ENCODE measurements at regions not wholly inside any gene's neighbourhood (a gene's known extent, or its start where the extent isn't known, plus 50 kb on each side); places are given as distances from the start of the nearest gene placed in this dataset.

GRCh38 chr3:137647179-137647578 is 116.9 kb upstream of the SOX14 start:
- Mint-ChIP-seq H3K4me1 (ENCODE audit: low read depth) (no peaks in the 10 kb centered on the region), H3K9me3 (no peaks in the 10 kb centered on the region), H3K36me3 (ENCODE audit: low read depth) (no peaks in the 10 kb centered on the region), H3K27ac (no peak overlapping the region), H3K27me3 (peaks cover 12% of the 10 kb centered on the region), H3K4me3 (no peak overlapping the region)
- Histone ChIP-seq H3K36me3 (ENCODE audit: insufficient read depth, low read length) (no peaks in the 10 kb centered on the region), H3K4me3 (ENCODE audit: low read length) (no peak overlapping the region), H3K4me1 (ENCODE audit: insufficient read depth, low read length) (no peaks in the 10 kb centered on the region), H3K9me3 (ENCODE audit: control insufficient read depth in 1 of 2, insufficient read depth in 1 of 2, low read length in 2 of 2) (no peaks in the 10 kb centered on the region), H3K27me3 (ENCODE audit: control insufficient read depth in 1 of 2, insufficient read depth in 2 of 2, low read length in 2 of 2) (peaks cover 0 to 3% of the 10 kb centered on the region in 2 experiments), H3K27ac (ENCODE audit: low read depth in 1 of 2, low read length in 2 of 2) (no peak overlapping the region)
- ChIA-PET CTCF (no interaction called here), POLR2A (no interaction called here)
- intact Hi-C loops (cut with DNase I, micrococcal nuclease) = no loop called here
- TF ChIP-seq CTCF (IDR thresholded peaks at IDR 0.05) = no peak
- ATAC-seq (ENCODE audit: poor library complexity) (no peak), DNase-seq (no peak)

GRCh38 chr3:137669519-137670060 is 94.5 kb upstream of the SOX14 start:
- TF ChIP-seq CTCF (IDR thresholded peaks at IDR 0.05) = no peak
- DNase-seq (no peak), ATAC-seq (ENCODE audit: poor library complexity) (no peak)
- no peaks in the 10 kb centered on the region for H3K36me3 ChIP-seq (ENCODE audit: insufficient read depth, low read length)
- H3K27me3 ChIP-seq (ENCODE audit: control insufficient read depth in 1 of 2, insufficient read depth in 2 of 2, low read length in 2 of 2) = no peaks in the 10 kb centered on the region
- no peak overlapping the region for H3K4me3 Mint-ChIP-seq
- no peaks in the 10 kb centered on the region for H3K27me3 Mint-ChIP-seq
- H3K27ac ChIP-seq (ENCODE audit: low read depth in 1 of 2, low read length in 2 of 2) = no peak overlapping the region
- CTCF ChIA-PET = no interaction called here
- POLR2A ChIA-PET = no interaction called here
- intact Hi-C loops (cut with DNase I, micrococcal nuclease) = no loop called here
- H3K9me3 Mint-ChIP-seq = no peaks in the 10 kb centered on the region
- H3K4me1 ChIP-seq (ENCODE audit: insufficient read depth, low read length) = no peaks in the 10 kb centered on the region
- no peaks in the 10 kb centered on the region for H3K36me3 Mint-ChIP-seq (ENCODE audit: low read depth)
- H3K4me3 ChIP-seq (ENCODE audit: low read length) = no peak overlapping the region
- no peaks in the 10 kb centered on the region for H3K4me1 Mint-ChIP-seq (ENCODE audit: low read depth)
- no peak overlapping the region for H3K27ac Mint-ChIP-seq
- peaks cover 0 to 7% of the 10 kb centered on the region in 2 experiments for H3K9me3 ChIP-seq (ENCODE audit: control insufficient read depth in 1 of 2, insufficient read depth in 1 of 2, low read length in 2 of 2)

- DNase-seq (no peak), ATAC-seq (ENCODE audit: poor library complexity) (no peak)
- no peaks in the 10 kb centered on the region for H3K4me1 ChIP-seq (ENCODE audit: insufficient read depth, low read length)
- TF ChIP-seq CTCF (IDR thresholded peaks at IDR 0.05) = no peak
- H3K9me3 ChIP-seq (ENCODE audit: control insufficient read depth in 1 of 2, insufficient read depth in 1 of 2, low read length in 2 of 2) = no peaks in the 10 kb centered on the region
- POLR2A ChIA-PET = no interaction called here
- no peaks in the 10 kb centered on the region for H3K36me3 ChIP-seq (ENCODE audit: insufficient read depth, low read length)
- CTCF ChIA-PET = no interaction called here
- Mint-ChIP-seq H3K36me3 (ENCODE audit: low read depth) (no peaks in the 10 kb centered on the region), H3K9me3 (peaks cover 5% of the 10 kb centered on the region), H3K27me3 (no peaks in the 10 kb centered on the region), H3K4me1 (ENCODE audit: low read depth) (no peaks in the 10 kb centered on the region), H3K27ac (no peak overlapping the region), H3K4me3 (no peak overlapping the region)
- intact Hi-C loops (cut with DNase I, micrococcal nuclease) = no loop called here
- H3K27ac ChIP-seq (ENCODE audit: low read depth in 1 of 2, low read length in 2 of 2) = no peak overlapping the region
- no peak overlapping the region for H3K4me3 ChIP-seq (ENCODE audit: low read length)
- H3K27me3 ChIP-seq (ENCODE audit: control insufficient read depth in 1 of 2, insufficient read depth in 2 of 2, low read length in 2 of 2) = no peaks in the 10 kb centered on the region
Observed at GRCh38 chr3:137687181-137687879, 76.8 kb upstream of the SOX14 start.

Data from CD4-positive, alpha-beta T cell (primary cell).